ENCODE measurements at regions not wholly inside any gene's neighbourhood (a gene's known extent, or its start where the extent isn't known, plus 50 kb on each side); places are given as distances from the start of the nearest gene placed in this dataset.

DNA sequence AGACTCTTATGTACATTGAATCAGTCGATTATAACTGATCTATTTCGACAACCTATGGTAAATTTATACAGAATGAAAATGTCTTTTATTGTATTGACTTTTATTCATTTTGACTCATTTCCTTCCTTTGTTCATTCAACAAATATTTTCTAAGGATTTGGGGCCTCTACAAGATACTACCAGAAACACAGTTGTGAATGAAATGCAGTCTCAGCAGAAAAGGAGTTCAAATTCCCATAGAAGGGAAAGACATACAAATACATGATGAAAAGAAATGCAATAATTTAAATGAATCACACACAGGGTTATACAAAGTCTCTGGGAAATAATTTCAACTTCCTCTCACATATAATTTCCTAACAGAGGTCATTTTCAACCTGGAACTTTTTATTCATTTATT, 134.0 kb upstream of the SEMA3A start:
- TF ChIP-seq, protein P1, sequence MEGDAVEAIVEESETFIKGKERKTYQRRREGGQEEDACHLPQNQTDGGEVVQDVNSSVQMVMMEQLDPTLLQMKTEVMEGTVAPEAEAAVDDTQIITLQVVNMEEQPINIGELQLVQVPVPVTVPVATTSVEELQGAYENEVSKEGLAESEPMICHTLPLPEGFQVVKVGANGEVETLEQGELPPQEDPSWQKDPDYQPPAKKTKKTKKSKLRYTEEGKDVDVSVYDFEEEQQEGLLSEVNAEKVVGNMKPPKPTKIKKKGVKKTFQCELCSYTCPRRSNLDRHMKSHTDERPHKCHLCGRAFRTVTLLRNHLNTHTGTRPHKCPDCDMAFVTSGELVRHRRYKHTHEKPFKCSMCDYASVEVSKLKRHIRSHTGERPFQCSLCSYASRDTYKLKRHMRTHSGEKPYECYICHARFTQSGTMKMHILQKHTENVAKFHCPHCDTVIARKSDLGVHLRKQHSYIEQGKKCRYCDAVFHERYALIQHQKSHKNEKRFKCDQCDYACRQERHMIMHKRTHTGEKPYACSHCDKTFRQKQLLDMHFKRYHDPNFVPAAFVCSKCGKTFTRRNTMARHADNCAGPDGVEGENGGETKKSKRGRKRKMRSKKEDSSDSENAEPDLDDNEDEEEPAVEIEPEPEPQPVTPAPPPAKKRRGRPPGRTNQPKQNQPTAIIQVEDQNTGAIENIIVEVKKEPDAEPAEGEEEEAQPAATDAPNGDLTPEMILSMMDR (IDR thresholded peaks at IDR 0.05; ENCODE audit: poor library complexity): no peak
- TF ChIP-seq EZH2 (IDR thresholded peaks at IDR 0.05; ENCODE audit: borderline replicate concordance): no peak
- TF ChIP-seq EZH2phosphoT487 (IDR thresholded peaks at IDR 0.05; ENCODE audit: low read depth, severe bottlenecking, unreplicated experiment): no peak
